PC-3 (cell line): ENCODE measurements at regions not wholly inside any gene's neighbourhood (a gene's known extent, or its start where the extent isn't known, plus 50 kb on each side); places are given as distances from the start of the nearest gene placed in this dataset.
"Not testable (repeated sequence)": the region's sequence is repeated elsewhere in the genome, so short reads cannot be mapped to it uniquely, and the experiment has no call there.

Source experiments
- ATAC-seq: fragments of 200-7000 bp; cut with Tn5 transposase; 2 replicates; pipeline ENCODE4 v1.9.1; 2020; ENCODE audit warnings: mild to moderate bottlenecking, moderate library complexity
- BruUV-seq: library from RNA; stranded (reverse); fragments of 400-500 nt; replicated peaks from 2 replicates; lab custom pipeline; 2021; lab: Mats Ljungman, UMichigan
- CTCF ChIA-PET: fragments of 300-600 bp; sonication (Branson Sonifier 250); formaldehyde crosslinking; loops from one replicate; lab custom pipeline; 2022; ENCODE audit warnings: antibody characterized with exemption; lab: Charles Lee
- POLR2A ChIA-PET: fragments of 300-600 bp; sonication (Branson Sonifier 250); formaldehyde crosslinking; loops from one replicate; lab custom pipeline; 2022; ENCODE audit warnings: antibody characterized with exemption; ENCODE audit not compliant: unreplicated experiment; lab: Charles Lee
- DNase-seq: peaks from one replicate; pipeline ENCODE4 v3.0.0-alpha.2; 2015
- H2AFZ ChIP-seq: fragments of 300-600 bp; sonication (generic); 2 replicates; pipeline ENCODE4 v1.6.0; 2016; ENCODE audit warnings: antibody characterized with exemption, low read length
- H3F3A ChIP-seq: fragments of 300-600 bp; sonication (generic); one replicate; pipeline ENCODE4 v1.6.0; 2017; ENCODE audit warnings: antibody characterized with exemption, low read length, control low read depth, mild to moderate bottlenecking; ENCODE audit not compliant: unreplicated experiment
- H3K27ac ChIP-seq: fragments of 300-600 bp; sonication (generic); 2 replicates; pipeline ENCODE4 v1.5.1; 2016; ENCODE audit warnings: mild to moderate bottlenecking, low read length
- H3K27me3 ChIP-seq: fragments of 300-600 bp; sonication (generic); 2 replicates; pipeline ENCODE4 v1.6.1; 2016; ENCODE audit warnings: low read length, mixed read lengths
- H3K36me3 ChIP-seq: fragments of 300-600 bp; sonication (generic); 2 replicates; pipeline ENCODE4 v1.6.1; 2016; ENCODE audit warnings: low read depth, mixed run types, low read length, mixed read lengths
- H3K4me1 ChIP-seq: fragments of 300-600 bp; sonication (generic); 2 replicates; pipeline ENCODE4 v1.5.1; 2016; ENCODE audit warnings: low read length; ENCODE audit not compliant: insufficient read depth
- H3K4me2 ChIP-seq: fragments of 300-600 bp; sonication (generic); 2 replicates; pipeline ENCODE4 v1.6.0; 2016; ENCODE audit warnings: low read length
- H3K4me3 ChIP-seq: fragments of 300-600 bp; sonication (generic); 2 replicates; pipeline ENCODE4 v1.5.1; 2016; ENCODE audit warnings: mild to moderate bottlenecking, low read length, mixed read lengths
- H3K79me2 ChIP-seq: fragments of 300-600 bp; sonication (generic); 2 replicates; pipeline ENCODE4 v1.6.1; 2017; ENCODE audit warnings: low read length, mixed read lengths
- H3K9ac ChIP-seq: fragments of 300-600 bp; sonication (generic); 2 replicates; pipeline ENCODE4 v1.6.0; 2016; ENCODE audit warnings: mild to moderate bottlenecking, low read length
- H3K9me2 ChIP-seq: fragments of 300-600 bp; sonication (generic); replicated peaks from 2 replicates; pipeline ENCODE4 v1.6.1; 2016; ENCODE audit warnings: mixed run types, low read length, mixed read lengths
- H3K9me3 ChIP-seq: fragments of 300-600 bp; sonication (generic); 2 replicates; pipeline ENCODE4 v1.6.1; 2016; ENCODE audit warnings: low read length, mixed read lengths
- H4K20me1 ChIP-seq: fragments of 300-600 bp; sonication (generic); 2 replicates; pipeline ENCODE4 v1.6.1; 2016; ENCODE audit warnings: low read length, mixed read lengths
- CTCF ChIP-seq: fragments of 300-600 bp; sonication (generic); conservative IDR thresholded peaks from 2 replicates; pipeline ENCODE4 v1.5.1; 2017; ENCODE audit warnings: antibody characterized with exemption, low read depth, mild to moderate bottlenecking, low read length
- EZH2 ChIP-seq: fragments of 300-600 bp; sonication (generic); IDR thresholded peaks from one replicate; pipeline ENCODE4 v1.6.1; 2017; ENCODE audit warnings: antibody characterized with exemption, mild to moderate bottlenecking, low read length; ENCODE audit not compliant: unreplicated experiment
- EZH2phosphoT487 ChIP-seq: fragments of 300-600 bp; sonication (generic); IDR thresholded peaks from 2 replicates; pipeline ENCODE4 v1.6.1; 2018; ENCODE audit warnings: mild to moderate bottlenecking, antibody characterized with exemption, low read length, borderline replicate concordance
- intact Hi-C: fragments of 100-400 bp; cut with micrococcal nuclease; formaldehyde crosslinking; loops from 2 replicates; pipeline ENCODE4 v1.9.0; 2023

- Histone ChIP-seq H3K9me2 (no peaks in the 10 kb centered on the region), H3F3A (no peaks in the 10 kb centered on the region), H3K27ac (no peak overlapping the region), H3K4me1 (no peaks in the 10 kb centered on the region), H3K36me3 (no peaks in the 10 kb centered on the region), H3K9me3 (no peaks in the 10 kb centered on the region), H3K79me2 (no peaks in the 10 kb centered on the region), H3K9ac (no peak overlapping the region), H2AFZ (no peak overlapping the region), H3K4me2 (no peak overlapping the region), H4K20me1 (no peaks in the 10 kb centered on the region), H3K4me3 (no peak overlapping the region), H3K27me3 (peaks cover 43% of the 10 kb centered on the region)
- no peak for DNase-seq
- CTCF ChIA-PET: no interaction called here
- intact Hi-C loops: no loop called here
- ATAC-seq: no peak
- no TSS peak for BruUV-seq
- POLR2A ChIA-PET: no interaction called here
- TF ChIP-seq CTCF (no peak), EZH2 (no peak), EZH2phosphoT487 (no peak)
Observed at GRCh38 chr2:163970058-163970813, 234.4 kb upstream of the FIGN start.

- H3K9ac ChIP-seq, H3K4me1 ChIP-seq, H3K4me2 ChIP-seq, H3K4me3 ChIP-seq, H3K79me2 ChIP-seq, H3K27ac ChIP-seq, H3K9me3 ChIP-seq, DNase-seq, H2AFZ ChIP-seq, intact Hi-C loops, H3K9me2 ChIP-seq, H3F3A ChIP-seq, CTCF ChIA-PET, BruUV-seq, H3K36me3 ChIP-seq, ATAC-seq, H4K20me1 ChIP-seq: not testable (repeated sequence)
- POLR2A ChIA-PET: interaction anchor here (0.6 kb wide), 1 partner anchor 34 kb away, joined by 3 read pairs; no protein-coding TSS in a partner anchor
- peaks cover 23% of the 10 kb centered on the region; the same call in 1 of the 2 replicates for H3K27me3 ChIP-seq
Observed at GRCh38 chr2:163964278-163964677, 228.5 kb upstream of the FIGN start.

GRCh38 chr2:163953390-163953907, 217.6 kb upstream of the FIGN start:
- H2AFZ ChIP-seq: no peak overlapping the region
- H3K79me2 ChIP-seq: no peaks in the 10 kb centered on the region
- intact Hi-C loops: no loop called here
- CTCF ChIA-PET: no interaction called here
- H3K4me1 ChIP-seq: no peaks in the 10 kb centered on the region
- no peaks in the 10 kb centered on the region for H3F3A ChIP-seq
- no peak for DNase-seq
- no TSS peak for BruUV-seq
- H3K27me3 ChIP-seq: peaks cover 15% of the 10 kb centered on the region
- POLR2A ChIA-PET: no interaction called here
- no peak overlapping the region for H3K4me2 ChIP-seq
- no peaks in the 10 kb centered on the region for H3K9me3 ChIP-seq
- H4K20me1 ChIP-seq: no peaks in the 10 kb centered on the region
- no peak overlapping the region for H3K9ac ChIP-seq
- no peaks in the 10 kb centered on the region for H3K9me2 ChIP-seq
- TF ChIP-seq EZH2phosphoT487 (no peak), EZH2 (no peak), CTCF (no peak)
- H3K4me3 ChIP-seq: no peak overlapping the region
- no peak overlapping the region for H3K27ac ChIP-seq
- no peaks in the 10 kb centered on the region for H3K36me3 ChIP-seq
- ATAC-seq: no peak
